HEK293 (cell line): ENCODE measurements at regions not wholly inside any gene's neighbourhood (a gene's known extent, or its start where the extent isn't known, plus 50 kb on each side); places are given as distances from the start of the nearest gene placed in this dataset.

Source experiments
- CTCF ChIA-PET: fragments of 350-600 bp; formaldehyde crosslinking; extraction: SDS; loops from one replicate; lab custom pipeline; 2021; ENCODE audit warnings: antibody characterized with exemption; lab: Yijun Ruan, JAX
- POLR2A ChIA-PET: fragments of 300-600 bp; formaldehyde crosslinking; extraction: SDS; loops from one replicate; lab custom pipeline; 2020; ENCODE audit warnings: antibody characterized with exemption, inconsistent platforms; lab: Yijun Ruan, JAX
- H3K27ac ChIP-seq: fragments of 200-500 bp; sonication (Bioruptor generic); 2 replicates; pipeline ENCODE4 v1.5.1; 2014; ENCODE audit warnings: low read depth, low read length, control low read depth, inconsistent platforms; ENCODE audit errors: extremely low read depth
- H3K36me3 ChIP-seq, 2 experiments: fragments of 200-500 bp in 1 of 2; sonication (Bioruptor generic) in 1 of 2; 1 replicate in 1 of 2; 2 replicates in 1 of 2; pipeline ENCODE4 v1.5.1; 2014 to 2017; ENCODE audit warnings: inconsistent platforms in 2 of 2, low read length in 2 of 2; ENCODE audit not compliant: control insufficient read depth in 2 of 2, insufficient read depth in 1 of 2
- H3K4me1 ChIP-seq: fragments of 200-500 bp; sonication (Bioruptor generic); 2 replicates; pipeline ENCODE4 v1.5.1; 2014; ENCODE audit warnings: mild to moderate bottlenecking, low read length, inconsistent platforms; ENCODE audit not compliant: control insufficient read depth, insufficient read depth
- H3K4me3 ChIP-seq: 2 replicates; pipeline ENCODE4 v1.5.1; 2011; ENCODE audit warnings: low read depth, mild to moderate bottlenecking, control low read depth, low read length, moderate library complexity
- H3K9me3 ChIP-seq: fragments of 200-500 bp; sonication (Bioruptor generic); 2 replicates; pipeline ENCODE4 v1.5.1; 2014; ENCODE audit warnings: low read depth, low read length, inconsistent platforms; ENCODE audit not compliant: control insufficient read depth, insufficient read depth
- BCL11B ChIP-seq: fragments of 450-650 bp; formaldehyde crosslinking; IDR thresholded peaks from 2 replicates; pipeline ENCODE4 v1.5.1; 2016; ENCODE audit warnings: low read depth, missing biosample characterization, missing genetic modification characterization
- BCL6B ChIP-seq: fragments of 450-650 bp; formaldehyde crosslinking; IDR thresholded peaks from 2 replicates; pipeline ENCODE4 v1.5.1; 2017; ENCODE audit warnings: missing biosample characterization, missing genetic modification characterization
- GLI2 ChIP-seq: fragments of 450-650 bp; formaldehyde crosslinking; IDR thresholded peaks from 2 replicates; pipeline ENCODE4; 2017; ENCODE audit warnings: missing biosample characterization, missing genetic modification characterization, low read depth, borderline replicate concordance
- GLI4 ChIP-seq: fragments of 450-650 bp; formaldehyde crosslinking; IDR thresholded peaks from 2 replicates; pipeline ENCODE4 v1.5.1; 2016; ENCODE audit warnings: missing biosample characterization, missing genetic modification characterization
- MYNN ChIP-seq: fragments of 450-650 bp; formaldehyde crosslinking; IDR thresholded peaks from 2 replicates; pipeline ENCODE4 v1.5.1; 2016; ENCODE audit warnings: missing biosample characterization, missing genetic modification characterization, borderline replicate concordance
- REPIN1 ChIP-seq: fragments of 450-650 bp; formaldehyde crosslinking; IDR thresholded peaks from 2 replicates; pipeline ENCODE4 v1.5.1; 2017; ENCODE audit warnings: missing biosample characterization, missing genetic modification characterization, low read depth
- ZBTB48 ChIP-seq: fragments of 450-650 bp; formaldehyde crosslinking; IDR thresholded peaks from 2 replicates; pipeline ENCODE4 v1.5.1; 2016; ENCODE audit warnings: missing biosample characterization, missing genetic modification characterization
- ZNF138 ChIP-seq: fragments of 450-650 bp; formaldehyde crosslinking; IDR thresholded peaks from 2 replicates; pipeline ENCODE4 v1.5.1; 2016; ENCODE audit warnings: missing biosample characterization, missing genetic modification characterization, borderline replicate concordance
- ZNF169 ChIP-seq: fragments of 450-650 bp; formaldehyde crosslinking; IDR thresholded peaks from 2 replicates; pipeline ENCODE4 v1.5.1; 2016; ENCODE audit warnings: missing biosample characterization, missing genetic modification characterization
- ZNF19 ChIP-seq: fragments of 450-650 bp; formaldehyde crosslinking; IDR thresholded peaks from 2 replicates; pipeline ENCODE4; 2016; ENCODE audit warnings: missing biosample characterization, missing genetic modification characterization, low read depth
- ZNF280D ChIP-seq: fragments of 450-650 bp; formaldehyde crosslinking; IDR thresholded peaks from 2 replicates; pipeline ENCODE4 v1.5.1; 2016; ENCODE audit warnings: missing biosample characterization, missing genetic modification characterization
- ZNF433 ChIP-seq: fragments of 450-650 bp; formaldehyde crosslinking; IDR thresholded peaks from 2 replicates; pipeline ENCODE4 v1.5.1; 2016; ENCODE audit warnings: missing biosample characterization, missing genetic modification characterization, low read depth
- ZNF514 ChIP-seq: fragments of 450-650 bp; formaldehyde crosslinking; IDR thresholded peaks from 2 replicates; pipeline ENCODE4 v1.5.1; 2016; ENCODE audit warnings: missing biosample characterization, missing genetic modification characterization
- ZNF747 ChIP-seq: fragments of 450-650 bp; formaldehyde crosslinking; IDR thresholded peaks from 2 replicates; pipeline ENCODE4 v1.5.1; 2016; ENCODE audit warnings: missing biosample characterization, missing genetic modification characterization
- ZNF76 ChIP-seq: fragments of 450-650 bp; formaldehyde crosslinking; IDR thresholded peaks from 2 replicates; pipeline ENCODE4; 2016; ENCODE audit warnings: low read depth, missing biosample characterization, missing genetic modification characterization, borderline replicate concordance
- ZNF785 ChIP-seq: fragments of 450-650 bp; formaldehyde crosslinking; IDR thresholded peaks from 2 replicates; pipeline ENCODE4 v1.5.1; 2016; ENCODE audit warnings: missing biosample characterization, missing genetic modification characterization
- TF ChIP-seq, protein P1 (sequence below): fragments of 450-650 bp; formaldehyde crosslinking; IDR thresholded peaks from 2 replicates; pipeline ENCODE4 v1.5.1; 2016; ENCODE audit warnings: missing biosample characterization, missing genetic modification characterization
- TF ChIP-seq, protein P2 (sequence below): fragments of 450-650 bp; formaldehyde crosslinking; IDR thresholded peaks from 2 replicates; pipeline ENCODE4 v1.5.1; 2016; ENCODE audit warnings: missing biosample characterization, missing genetic modification characterization
- TF ChIP-seq, protein P3 (sequence below): fragments of 450-650 bp; formaldehyde crosslinking; IDR thresholded peaks from 2 replicates; pipeline ENCODE4 v1.5.1; 2016; ENCODE audit warnings: missing biosample characterization, missing genetic modification characterization

DNA sequence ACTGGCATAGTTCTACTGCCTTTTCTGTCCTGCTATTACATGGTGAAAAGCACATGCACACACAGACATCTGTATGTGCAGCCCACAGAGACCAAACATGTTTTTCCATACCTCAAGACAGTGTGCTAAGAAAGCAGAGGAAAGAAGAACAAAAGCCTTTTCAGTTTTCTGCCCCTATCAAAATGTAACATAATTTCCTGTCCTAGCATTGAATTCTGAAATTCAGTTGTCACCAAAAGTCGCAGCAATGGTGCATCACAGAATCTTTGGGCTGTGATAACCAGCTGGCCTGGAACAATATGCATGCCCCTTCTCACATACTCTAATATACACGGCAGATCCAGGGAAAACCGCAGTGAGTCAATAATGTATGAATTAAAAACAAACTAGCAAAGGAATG lies 153.8 kb upstream of the RAP2B start:
- POLR2A ChIA-PET: no interaction called here
- no peak overlapping the region for H3K27ac ChIP-seq
- TF ChIP-seq ZNF138 (tag by site-specific recombination): no peak
- TF ChIP-seq ZNF76: no peak
- no peak for TF ChIP-seq ZNF280D (tag by site-specific recombination)
- no peak for TF ChIP-seq REPIN1 (tag by site-specific recombination)
- TF ChIP-seq GLI4 (tag by site-specific recombination): no peak
- no peak for TF ChIP-seq ZNF19 (tag by site-specific recombination)
- no peak for TF ChIP-seq ZNF747 (tag by site-specific recombination)
- no peak for TF ChIP-seq ZNF433 (tag by site-specific recombination)
- no peak for TF ChIP-seq ZBTB48
- TF ChIP-seq, protein P1, sequence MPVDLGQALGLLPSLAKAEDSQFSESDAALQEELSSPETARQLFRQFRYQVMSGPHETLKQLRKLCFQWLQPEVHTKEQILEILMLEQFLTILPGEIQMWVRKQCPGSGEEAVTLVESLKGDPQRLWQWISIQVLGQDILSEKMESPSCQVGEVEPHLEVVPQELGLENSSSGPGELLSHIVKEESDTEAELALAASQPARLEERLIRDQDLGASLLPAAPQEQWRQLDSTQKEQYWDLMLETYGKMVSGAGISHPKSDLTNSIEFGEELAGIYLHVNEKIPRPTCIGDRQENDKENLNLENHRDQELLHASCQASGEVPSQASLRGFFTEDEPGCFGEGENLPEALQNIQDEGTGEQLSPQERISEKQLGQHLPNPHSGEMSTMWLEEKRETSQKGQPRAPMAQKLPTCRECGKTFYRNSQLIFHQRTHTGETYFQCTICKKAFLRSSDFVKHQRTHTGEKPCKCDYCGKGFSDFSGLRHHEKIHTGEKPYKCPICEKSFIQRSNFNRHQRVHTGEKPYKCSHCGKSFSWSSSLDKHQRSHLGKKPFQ (tag by site-specific recombination): no peak
- TF ChIP-seq BCL11B (tag by site-specific recombination): no peak
- TF ChIP-seq ZNF514: no peak
- TF ChIP-seq ZNF785 (tag by site-specific recombination): no peak
- no peak for TF ChIP-seq MYNN (tag by site-specific recombination)
- no peak for TF ChIP-seq GLI2 (tag by site-specific recombination)
- no peak for TF ChIP-seq ZNF169 (tag by site-specific recombination)
- no peak for TF ChIP-seq BCL6B (tag by site-specific recombination)
- TF ChIP-seq, protein P2, sequence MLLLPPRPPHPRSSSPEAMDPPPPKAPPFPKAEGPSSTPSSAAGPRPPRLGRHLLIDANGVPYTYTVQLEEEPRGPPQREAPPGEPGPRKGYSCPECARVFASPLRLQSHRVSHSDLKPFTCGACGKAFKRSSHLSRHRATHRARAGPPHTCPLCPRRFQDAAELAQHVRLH (tag by site-specific recombination): no peak
- TF ChIP-seq, protein P3, sequence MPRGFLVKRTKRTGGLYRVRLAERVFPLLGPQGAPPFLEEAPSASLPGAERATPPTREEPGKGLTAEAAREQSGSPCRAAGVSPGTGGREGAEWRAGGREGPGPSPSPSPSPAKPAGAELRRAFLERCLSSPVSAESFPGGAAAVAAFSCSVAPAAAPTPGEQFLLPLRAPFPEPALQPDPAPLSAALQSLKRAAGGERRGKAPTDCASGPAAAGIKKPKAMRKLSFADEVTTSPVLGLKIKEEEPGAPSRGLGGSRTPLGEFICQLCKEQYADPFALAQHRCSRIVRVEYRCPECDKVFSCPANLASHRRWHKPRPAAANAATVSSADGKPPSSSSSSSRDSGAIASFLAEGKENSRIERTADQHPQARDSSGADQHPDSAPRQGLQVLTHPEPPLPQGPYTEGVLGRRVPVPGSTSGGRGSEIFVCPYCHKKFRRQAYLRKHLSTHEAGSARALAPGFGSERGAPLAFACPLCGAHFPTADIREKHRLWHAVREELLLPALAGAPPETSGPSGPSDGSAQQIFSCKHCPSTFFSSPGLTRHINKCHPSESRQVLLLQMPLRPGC (tag by site-specific recombination): no peak
- TF ChIP-seq, all 188 proteins: peak for 0
- Histone ChIP-seq H3K4me3 (no peak overlapping the region), H3K4me1 (no peaks in the 10 kb centered on the region), H3K9me3 (no peaks in the 10 kb centered on the region), H3K36me3 (no peaks in the 10 kb centered on the region)
- CTCF ChIA-PET: no interaction called here
